NB4 (cell line): ENCODE measurements at regions not wholly inside any gene's neighbourhood (a gene's known extent, or its start where the extent isn't known, plus 50 kb on each side); places are given as distances from the start of the nearest gene placed in this dataset.

Source experiments
- MYC ChIP-seq: IDR thresholded peaks from 2 replicates; pipeline ENCODE4 v1.6.1; 2011; ENCODE audit warnings: low read depth, low read length
- POLR2A ChIP-seq: IDR thresholded peaks from 2 replicates; pipeline ENCODE4 v1.6.1; 2011; ENCODE audit warnings: mild to moderate bottlenecking; ENCODE audit not compliant: insufficient read length; ENCODE audit errors: extremely low read depth
- TF ChIP-seq, protein P1 (sequence below): IDR thresholded peaks from one replicate; pipeline ENCODE4 v1.5.1; 2012; ENCODE audit warnings: low read depth, low read length

DNA sequence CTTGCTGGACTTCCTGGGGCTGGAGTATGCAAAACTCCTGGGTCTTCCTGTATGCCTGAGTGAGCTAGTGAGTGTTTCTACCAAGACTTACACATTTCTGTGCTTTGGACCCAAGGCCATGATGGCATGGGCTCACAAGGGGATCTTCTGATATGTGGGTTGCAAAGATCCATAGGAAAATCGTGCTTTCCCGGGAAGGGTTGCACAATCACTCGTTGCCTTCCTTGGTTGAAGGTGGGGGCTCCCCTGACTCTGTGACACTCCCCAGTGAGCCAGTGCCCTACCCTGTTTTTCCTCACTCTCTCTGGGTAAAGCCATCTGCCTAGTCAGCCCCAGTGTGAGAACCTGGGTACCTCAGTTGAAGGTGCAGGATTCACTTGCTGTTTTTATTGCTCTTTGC lies 114.0 kb upstream of the CCDC179 start:
- TF ChIP-seq, protein P1, sequence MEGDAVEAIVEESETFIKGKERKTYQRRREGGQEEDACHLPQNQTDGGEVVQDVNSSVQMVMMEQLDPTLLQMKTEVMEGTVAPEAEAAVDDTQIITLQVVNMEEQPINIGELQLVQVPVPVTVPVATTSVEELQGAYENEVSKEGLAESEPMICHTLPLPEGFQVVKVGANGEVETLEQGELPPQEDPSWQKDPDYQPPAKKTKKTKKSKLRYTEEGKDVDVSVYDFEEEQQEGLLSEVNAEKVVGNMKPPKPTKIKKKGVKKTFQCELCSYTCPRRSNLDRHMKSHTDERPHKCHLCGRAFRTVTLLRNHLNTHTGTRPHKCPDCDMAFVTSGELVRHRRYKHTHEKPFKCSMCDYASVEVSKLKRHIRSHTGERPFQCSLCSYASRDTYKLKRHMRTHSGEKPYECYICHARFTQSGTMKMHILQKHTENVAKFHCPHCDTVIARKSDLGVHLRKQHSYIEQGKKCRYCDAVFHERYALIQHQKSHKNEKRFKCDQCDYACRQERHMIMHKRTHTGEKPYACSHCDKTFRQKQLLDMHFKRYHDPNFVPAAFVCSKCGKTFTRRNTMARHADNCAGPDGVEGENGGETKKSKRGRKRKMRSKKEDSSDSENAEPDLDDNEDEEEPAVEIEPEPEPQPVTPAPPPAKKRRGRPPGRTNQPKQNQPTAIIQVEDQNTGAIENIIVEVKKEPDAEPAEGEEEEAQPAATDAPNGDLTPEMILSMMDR = no peak
- TF ChIP-seq MYC (no peak), POLR2A (no peak)
